GM18502 (cell line): ENCODE measurements at regions not wholly inside any gene's neighbourhood (a gene's known extent, or its start where the extent isn't known, plus 50 kb on each side); places are given as distances from the start of the nearest gene placed in this dataset.

Experiments used
- ATAC-seq: cut with Tn5 transposase; IDR thresholded peaks from one replicate; pipeline ENCODE4 v1.9.1; 2021; ENCODE audit warnings: mild to moderate bottlenecking; ENCODE audit not compliant: unreplicated experiment, poor library complexity

DNA sequence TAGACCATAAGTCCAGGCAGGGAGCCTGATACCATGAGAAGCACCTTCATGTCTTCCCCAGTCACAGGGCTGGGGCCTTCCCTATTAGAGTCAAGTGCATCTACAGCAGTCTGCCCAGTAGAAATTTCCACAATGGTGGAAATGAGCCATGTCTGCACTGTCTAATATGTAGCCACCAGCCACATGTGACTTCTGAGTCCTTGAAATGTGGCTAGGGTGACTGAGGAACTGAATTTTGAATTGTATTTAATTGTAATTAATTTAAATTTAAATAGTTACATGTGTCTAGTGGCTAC, 300.2 kb downstream of the CLIC5 start:
- ATAC-seq: no peak

DNA sequence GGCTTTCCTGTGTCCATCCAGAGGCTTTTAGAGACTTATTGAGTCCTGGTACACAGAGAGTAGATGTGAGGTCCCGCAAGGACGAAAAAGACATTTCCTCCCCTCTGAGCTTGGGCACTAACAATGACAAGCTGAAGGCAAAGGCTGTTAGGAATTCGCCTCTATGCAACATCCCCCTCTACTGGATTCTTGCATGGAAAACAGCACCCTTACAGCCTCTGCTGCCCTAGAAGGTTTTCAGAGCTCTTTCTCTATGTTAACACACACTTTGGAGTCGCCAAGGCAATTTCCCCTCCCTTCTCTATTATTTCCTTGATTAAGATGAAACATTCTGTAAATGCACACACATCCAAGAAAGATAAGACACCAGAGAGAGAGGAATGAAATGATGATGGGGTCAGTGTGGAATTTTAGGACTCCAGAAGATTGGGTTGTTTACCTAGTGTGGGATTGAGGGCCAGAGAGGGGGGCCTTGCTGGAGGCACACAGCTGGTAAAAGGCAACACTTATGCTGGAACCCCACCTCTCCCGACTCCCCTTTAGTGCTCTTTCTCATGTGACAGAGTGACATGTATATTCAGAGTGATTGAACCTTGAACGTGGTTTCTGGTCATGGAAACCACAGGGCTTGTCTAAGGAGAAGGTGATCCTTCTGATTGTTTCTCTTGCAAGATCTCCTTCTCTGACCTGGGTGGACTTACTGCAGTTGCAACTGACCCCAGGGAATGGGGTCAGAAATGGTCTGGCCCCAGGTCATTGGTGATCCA, 300.7 kb downstream of the CLIC5 start:
- ATAC-seq: no peak

DNA sequence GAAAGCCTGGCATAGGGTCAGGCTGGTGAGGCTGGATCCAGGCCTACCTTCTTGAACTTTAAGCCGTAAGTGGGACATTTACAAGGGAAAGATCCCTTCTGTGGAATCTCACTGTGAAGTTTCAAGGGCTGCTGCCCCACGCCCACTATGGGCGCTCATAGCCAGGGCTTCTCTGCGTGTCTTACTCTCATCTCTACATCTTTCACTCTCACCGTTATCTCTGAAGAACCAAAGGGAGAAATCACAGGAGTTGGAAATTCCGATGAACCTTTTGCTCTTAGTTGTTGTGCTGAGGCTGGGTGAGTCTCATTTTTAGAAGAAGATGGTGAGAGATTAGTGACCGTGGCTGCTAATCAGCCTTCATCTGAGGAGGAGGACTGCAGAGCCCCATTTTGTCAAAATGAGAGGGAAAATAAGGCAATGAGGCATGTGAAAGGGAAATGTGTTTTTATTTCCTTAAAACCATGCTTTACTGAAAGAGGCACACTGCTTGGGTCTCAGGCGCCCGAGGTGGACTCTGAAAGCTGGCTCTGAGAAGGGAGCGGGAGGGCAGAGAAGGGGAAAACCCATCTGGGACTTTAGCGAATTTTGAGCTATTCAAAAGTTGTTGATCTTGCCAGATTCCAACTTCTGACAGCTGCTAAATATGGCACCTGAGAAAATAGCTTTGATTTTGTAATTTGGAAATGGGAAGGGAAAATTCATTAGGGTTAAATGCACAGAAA, 301.5 kb downstream of the CLIC5 start:
- ATAC-seq: no peak
